GM19035 (cell line): ENCODE measurements at regions not wholly inside any gene's neighbourhood (a gene's known extent, or its start where the extent isn't known, plus 50 kb on each side); places are given as distances from the start of the nearest gene placed in this dataset.

ENCODE experiments used
- ATAC-seq: cut with Tn5 transposase; IDR thresholded peaks from one replicate; pipeline ENCODE4 v1.9.1; 2021; ENCODE audit not compliant: unreplicated experiment

DNA sequence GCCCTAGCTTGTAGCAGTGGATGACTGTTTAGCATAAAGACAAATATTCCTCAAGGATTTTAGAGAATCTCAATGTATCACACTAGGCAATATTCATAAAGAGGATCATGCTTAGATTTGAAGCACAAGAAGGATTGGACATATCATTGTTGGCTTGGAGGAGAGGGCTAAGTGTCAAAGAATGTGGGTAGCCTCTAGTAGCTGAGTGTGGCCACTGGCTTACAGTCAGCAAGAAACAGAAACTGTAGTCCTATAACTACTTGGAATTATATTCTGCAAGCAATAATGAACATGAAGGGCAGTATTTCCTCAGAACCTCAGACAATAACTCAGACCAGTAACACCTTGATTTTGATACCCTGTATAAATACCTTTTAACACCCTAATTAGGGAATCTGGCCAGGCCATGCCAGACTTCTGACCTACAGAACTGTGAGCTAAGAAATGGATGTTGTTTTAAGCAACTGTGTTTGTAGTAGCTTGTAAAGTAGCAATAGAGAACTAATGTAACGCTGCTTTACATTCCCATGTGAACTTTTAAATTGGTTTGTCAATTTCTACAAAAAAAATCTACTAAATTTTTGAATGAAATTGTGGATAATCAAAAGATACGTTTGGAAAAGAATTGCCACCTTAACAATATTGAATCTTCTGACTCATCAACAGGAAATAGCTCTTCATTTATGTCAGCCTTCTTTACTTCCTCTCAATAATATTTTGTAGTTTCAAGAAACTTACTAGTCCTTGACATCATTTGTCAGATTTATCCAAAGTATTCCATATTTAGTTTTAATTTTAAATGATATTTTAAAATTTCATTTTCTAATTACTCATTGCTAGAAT is 65.2 kb upstream of the RSPO3 start:
- ATAC-seq = no peak

DNA sequence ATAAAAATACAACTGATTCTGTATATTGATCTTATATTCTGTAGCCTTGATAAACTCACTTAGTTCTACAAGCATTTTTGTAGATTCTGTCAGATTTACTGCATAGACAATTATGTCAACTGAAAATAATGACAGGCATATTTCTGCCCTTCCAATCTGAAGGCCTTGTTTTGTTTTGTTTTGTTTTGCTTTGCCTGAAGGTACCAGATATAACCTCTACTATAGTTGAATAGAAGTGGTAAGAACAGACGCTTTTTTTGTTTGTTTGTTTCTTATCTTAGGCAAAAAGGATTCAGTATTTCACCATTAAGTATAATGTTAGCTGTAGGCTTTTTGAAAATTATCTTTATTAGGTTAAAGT is 64.6 kb upstream of the RSPO3 start:
- ATAC-seq = no peak

DNA sequence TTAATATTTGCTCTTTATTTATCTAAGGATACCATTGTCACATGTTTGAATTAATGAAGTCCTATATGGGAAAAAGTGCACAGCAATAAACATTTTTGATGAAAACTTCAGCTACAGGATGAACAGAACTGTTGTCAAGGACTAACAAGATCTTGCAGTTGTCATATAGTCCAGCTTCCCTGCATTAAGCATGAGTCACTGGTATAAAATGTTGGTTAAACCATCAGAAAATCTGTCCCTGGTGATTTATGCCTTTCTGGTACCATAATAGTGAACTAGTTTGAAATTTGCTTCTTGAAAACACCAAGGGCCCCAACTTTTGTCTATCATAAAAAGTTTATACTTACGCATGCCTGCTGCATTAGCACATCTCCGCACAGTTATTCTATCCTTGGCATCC is 60.4 kb upstream of the RSPO3 start:
- no peak for ATAC-seq

DNA sequence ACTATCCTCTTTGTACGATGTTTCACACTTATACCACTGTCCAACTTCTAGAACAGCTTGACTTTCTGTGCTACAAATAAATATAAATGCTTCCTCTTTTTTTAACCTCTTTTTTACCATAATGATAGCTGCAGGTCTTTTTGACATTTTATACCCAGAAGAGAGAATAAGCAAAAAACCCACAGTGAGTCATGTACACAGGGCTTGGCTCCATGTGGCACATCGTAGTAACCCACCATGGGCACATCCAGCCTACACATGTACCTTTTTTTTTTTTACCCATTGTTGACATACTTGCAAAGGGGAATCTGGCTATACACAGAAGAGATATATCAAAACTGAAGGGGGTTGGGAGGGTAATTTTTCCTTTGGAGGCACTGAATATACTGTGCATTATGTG is 59.5 kb upstream of the RSPO3 start:
- no peak for ATAC-seq
